Retinal pigment epithelial cell (primary cell): ENCODE measurements at regions not wholly inside any gene's neighbourhood (a gene's known extent, or its start where the extent isn't known, plus 50 kb on each side); places are given as distances from the start of the nearest gene placed in this dataset.

Source experiments
- DNase-seq: peaks from one replicate; pipeline ENCODE4 v3.0.0-alpha.2; 2010; ENCODE audit warnings: low read depth
- H3K4me3 ChIP-seq: 2 replicates; pipeline ENCODE4 v1.5.1; 2011; ENCODE audit warnings: mild to moderate bottlenecking, low read length, control low read depth, moderate library complexity
- CTCF ChIP-seq: conservative IDR thresholded peaks from 2 replicates; pipeline ENCODE4 v1.5.1; 2011; ENCODE audit warnings: low read depth, low read length, control low read depth, inconsistent platforms

GRCh38 chr2:66041902-66042657 lies 392.8 kb upstream of the MEIS1 start:
- no peak overlapping the region for H3K4me3 ChIP-seq
- no peak for TF ChIP-seq CTCF
- DNase-seq, result no peak

- no peak overlapping the region for H3K4me3 ChIP-seq
- no peak for DNase-seq
- no peak for TF ChIP-seq CTCF
Measured at GRCh38 chr2:66036948-66037347, 398.0 kb upstream of the MEIS1 start.

GRCh38 chr2:66034467-66034866 lies 400.5 kb upstream of the MEIS1 start:
- TF ChIP-seq CTCF, result no peak
- no peak for DNase-seq
- H3K4me3 ChIP-seq, result no peak overlapping the region

GRCh38 chr2:66032226-66032775 lies 402.6 kb upstream of the MEIS1 start:
- H3K4me3 ChIP-seq, result no peak overlapping the region
- TF ChIP-seq CTCF, result no peak
- DNase-seq, result no peak

- H3K4me3 ChIP-seq, result no peak overlapping the region
- no peak for DNase-seq
- no peak for TF ChIP-seq CTCF
Measured at GRCh38 chr2:66031236-66031635, 403.7 kb upstream of the MEIS1 start.

GRCh38 chr2:66030553-66030952 lies 404.4 kb upstream of the MEIS1 start:
- no peak for TF ChIP-seq CTCF
- DNase-seq, result no peak

GRCh38 chr2:66024391-66024790 lies 410.5 kb upstream of the MEIS1 start:
- no peak for DNase-seq
- no peak for TF ChIP-seq CTCF
- H3K4me3 ChIP-seq, result no peak overlapping the region

More at GRCh38 chr2:66030553-66030952, 404.4 kb upstream of the MEIS1 start:
- no peak overlapping the region for H3K4me3 ChIP-seq
